ENCODE measurements at regions not wholly inside any gene's neighbourhood (a gene's known extent, or its start where the extent isn't known, plus 50 kb on each side); places are given as distances from the start of the nearest gene placed in this dataset.

DNA sequence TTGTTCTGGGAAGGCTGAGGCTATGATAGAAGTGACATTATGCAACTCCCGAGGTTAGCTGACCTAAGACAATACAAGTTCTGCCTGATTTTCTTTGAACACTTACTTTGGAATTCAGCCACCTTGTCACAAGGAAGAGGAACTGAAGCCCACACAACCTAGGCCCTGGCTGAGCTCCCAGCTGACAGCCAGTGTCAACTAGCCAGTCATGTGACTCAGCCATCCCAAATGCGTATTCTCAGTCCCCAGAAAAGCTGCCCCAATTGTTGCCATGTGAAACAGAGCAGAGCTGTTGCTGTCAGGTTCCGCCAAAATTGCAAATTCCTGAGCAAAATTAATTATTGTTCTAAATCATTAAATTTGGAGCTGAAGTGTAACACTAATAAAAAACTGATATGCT is 1010.0 kb downstream of the XPNPEP1 start:
- POLR2A ChIA-PET, result no interaction called here
- in situ Hi-C loops (cut with HindIII; ENCODE audit: low pct_unique_long_range_greater_than_20kb, low sequenced_read_pairs) (no loop called here), intact Hi-C loops (cut with micrococcal nuclease; ENCODE audit: unreplicated experiment) (no loop called here)
- Histone ChIP-seq H3K36me3 (ENCODE audit: control insufficient read depth, insufficient read depth, low read length) (no peaks in the 10 kb centered on the region), H3K9me3 (ENCODE audit: control insufficient read depth, insufficient read depth, low read depth, low read length) (no peaks in the 10 kb centered on the region), H3K27ac (ENCODE audit: low read length) (no peak overlapping the region), H3K4me3 (ENCODE audit: low read depth in 2 of 2, low read length in 2 of 2) (no peak overlapping the region), H3K4me1 (ENCODE audit: control insufficient read depth, insufficient read depth, low read length) (no peaks in the 10 kb centered on the region; the same call in 1 of the 2 replicates), H3K27me3 (ENCODE audit: control insufficient read depth, insufficient read depth, low read length) (peaks cover 3% of the 10 kb centered on the region; the same call in 1 of the 2 replicates)
- CTCF ChIA-PET, result no interaction called here
- ATAC-seq, result no peak
- no peak for DNase-seq (ENCODE audit: low read depth, low spot score)
- BruUV-seq (replicated peaks), result no TSS peak
- no peak for TF ChIP-seq TCF7L2 (IDR thresholded peaks at IDR 0.05; ENCODE audit: low read depth, low read length)

DNA sequence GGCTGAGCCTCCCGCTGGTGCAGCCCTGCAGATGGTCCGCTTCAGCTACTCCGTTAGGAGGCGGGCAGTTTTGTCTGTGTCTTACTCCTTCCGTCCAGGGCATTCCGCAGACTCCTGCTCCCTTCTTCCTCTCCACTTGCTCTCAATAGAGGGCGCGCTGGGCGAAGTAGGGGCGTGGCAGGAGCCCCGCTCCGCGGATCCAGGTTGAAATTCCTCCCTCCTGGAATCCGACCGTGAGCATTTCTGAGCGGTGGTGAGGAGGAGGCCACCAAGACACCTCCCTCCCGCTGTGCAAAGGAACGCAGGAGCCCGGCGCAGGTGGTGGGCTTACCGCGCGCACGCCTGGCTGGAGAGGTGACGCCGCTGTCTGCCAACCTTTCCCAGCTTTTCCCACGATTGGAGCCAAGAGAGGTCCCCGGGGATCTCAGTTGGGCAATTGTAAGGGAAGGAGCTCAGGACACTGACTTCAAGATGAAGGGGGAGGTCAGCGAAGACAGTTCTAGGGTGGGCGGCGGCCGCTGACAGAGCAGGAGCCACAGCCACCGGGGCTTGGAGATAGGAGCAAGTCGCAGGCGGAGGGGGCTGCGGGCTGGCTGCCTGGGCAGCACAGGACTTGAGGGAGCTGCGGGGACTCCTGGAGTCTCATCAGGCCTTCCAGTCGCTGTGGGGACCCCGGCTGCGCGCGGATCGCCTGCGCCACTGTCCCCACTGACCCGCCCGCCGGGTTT is 1011.3 kb downstream of the XPNPEP1 start:
- CTCF ChIA-PET, result no interaction called here
- peak; percentile 66; the same call in 1 of the 2 replicates for ATAC-seq
- intact Hi-C loops (cut with micrococcal nuclease; ENCODE audit: unreplicated experiment) (no loop called here), in situ Hi-C loops (cut with HindIII; ENCODE audit: low pct_unique_long_range_greater_than_20kb, low sequenced_read_pairs) (no loop called here)
- no peaks in the 10 kb centered on the region for H3K36me3 ChIP-seq (ENCODE audit: control insufficient read depth, insufficient read depth, low read length)
- POLR2A ChIA-PET, result no interaction called here
- H3K27me3 ChIP-seq (ENCODE audit: control insufficient read depth, insufficient read depth, low read length), result peaks cover 3% of the 10 kb centered on the region; the same call in 1 of the 2 replicates
- no peak overlapping the region for H3K27ac ChIP-seq (ENCODE audit: low read length)
- no peaks in the 10 kb centered on the region; the same call in 1 of the 2 replicates for H3K4me1 ChIP-seq (ENCODE audit: control insufficient read depth, insufficient read depth, low read length)
- no TSS peak for BruUV-seq (replicated peaks)
- H3K9me3 ChIP-seq (ENCODE audit: control insufficient read depth, insufficient read depth, low read depth, low read length), result no peaks in the 10 kb centered on the region
- peak overlapping the region; percentile 6 to 32; a peak in 2 of 4 replicates for H3K4me3 ChIP-seq (ENCODE audit: low read depth in 2 of 2, low read length in 2 of 2)
- DNase-seq (ENCODE audit: low read depth, low spot score), result no peak
- no peak for TF ChIP-seq POLR2AphosphoS5 (IDR thresholded peaks at IDR 0.05; ENCODE audit: low read depth, low read length)
- TF ChIP-seq, protein P1, sequence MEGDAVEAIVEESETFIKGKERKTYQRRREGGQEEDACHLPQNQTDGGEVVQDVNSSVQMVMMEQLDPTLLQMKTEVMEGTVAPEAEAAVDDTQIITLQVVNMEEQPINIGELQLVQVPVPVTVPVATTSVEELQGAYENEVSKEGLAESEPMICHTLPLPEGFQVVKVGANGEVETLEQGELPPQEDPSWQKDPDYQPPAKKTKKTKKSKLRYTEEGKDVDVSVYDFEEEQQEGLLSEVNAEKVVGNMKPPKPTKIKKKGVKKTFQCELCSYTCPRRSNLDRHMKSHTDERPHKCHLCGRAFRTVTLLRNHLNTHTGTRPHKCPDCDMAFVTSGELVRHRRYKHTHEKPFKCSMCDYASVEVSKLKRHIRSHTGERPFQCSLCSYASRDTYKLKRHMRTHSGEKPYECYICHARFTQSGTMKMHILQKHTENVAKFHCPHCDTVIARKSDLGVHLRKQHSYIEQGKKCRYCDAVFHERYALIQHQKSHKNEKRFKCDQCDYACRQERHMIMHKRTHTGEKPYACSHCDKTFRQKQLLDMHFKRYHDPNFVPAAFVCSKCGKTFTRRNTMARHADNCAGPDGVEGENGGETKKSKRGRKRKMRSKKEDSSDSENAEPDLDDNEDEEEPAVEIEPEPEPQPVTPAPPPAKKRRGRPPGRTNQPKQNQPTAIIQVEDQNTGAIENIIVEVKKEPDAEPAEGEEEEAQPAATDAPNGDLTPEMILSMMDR (IDR thresholded peaks at IDR 0.05), result peak; percentile 68

DNA sequence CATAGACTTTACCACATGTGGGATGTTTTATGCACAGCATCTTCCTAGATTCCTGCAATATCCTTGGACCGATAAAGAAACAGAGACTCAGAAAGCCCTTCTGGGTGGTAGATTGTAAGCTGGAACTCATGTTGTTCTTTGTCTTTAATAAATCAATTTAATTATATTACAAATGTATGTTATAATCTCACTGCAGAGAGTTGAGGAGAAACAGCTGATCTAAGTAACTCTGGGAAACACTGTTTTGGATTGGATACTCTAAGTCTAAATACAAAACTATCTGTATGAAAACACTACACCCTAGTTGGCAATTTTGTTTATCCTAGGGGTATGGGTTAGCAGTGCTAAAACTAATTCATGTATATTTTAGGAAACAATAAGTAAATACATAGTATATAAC is 1015.2 kb downstream of the XPNPEP1 start:
- in situ Hi-C loops (cut with HindIII; ENCODE audit: low pct_unique_long_range_greater_than_20kb, low sequenced_read_pairs) (no loop called here), intact Hi-C loops (cut with micrococcal nuclease; ENCODE audit: unreplicated experiment) (no loop called here)
- no peak for ATAC-seq
- TF ChIP-seq, protein P2, sequence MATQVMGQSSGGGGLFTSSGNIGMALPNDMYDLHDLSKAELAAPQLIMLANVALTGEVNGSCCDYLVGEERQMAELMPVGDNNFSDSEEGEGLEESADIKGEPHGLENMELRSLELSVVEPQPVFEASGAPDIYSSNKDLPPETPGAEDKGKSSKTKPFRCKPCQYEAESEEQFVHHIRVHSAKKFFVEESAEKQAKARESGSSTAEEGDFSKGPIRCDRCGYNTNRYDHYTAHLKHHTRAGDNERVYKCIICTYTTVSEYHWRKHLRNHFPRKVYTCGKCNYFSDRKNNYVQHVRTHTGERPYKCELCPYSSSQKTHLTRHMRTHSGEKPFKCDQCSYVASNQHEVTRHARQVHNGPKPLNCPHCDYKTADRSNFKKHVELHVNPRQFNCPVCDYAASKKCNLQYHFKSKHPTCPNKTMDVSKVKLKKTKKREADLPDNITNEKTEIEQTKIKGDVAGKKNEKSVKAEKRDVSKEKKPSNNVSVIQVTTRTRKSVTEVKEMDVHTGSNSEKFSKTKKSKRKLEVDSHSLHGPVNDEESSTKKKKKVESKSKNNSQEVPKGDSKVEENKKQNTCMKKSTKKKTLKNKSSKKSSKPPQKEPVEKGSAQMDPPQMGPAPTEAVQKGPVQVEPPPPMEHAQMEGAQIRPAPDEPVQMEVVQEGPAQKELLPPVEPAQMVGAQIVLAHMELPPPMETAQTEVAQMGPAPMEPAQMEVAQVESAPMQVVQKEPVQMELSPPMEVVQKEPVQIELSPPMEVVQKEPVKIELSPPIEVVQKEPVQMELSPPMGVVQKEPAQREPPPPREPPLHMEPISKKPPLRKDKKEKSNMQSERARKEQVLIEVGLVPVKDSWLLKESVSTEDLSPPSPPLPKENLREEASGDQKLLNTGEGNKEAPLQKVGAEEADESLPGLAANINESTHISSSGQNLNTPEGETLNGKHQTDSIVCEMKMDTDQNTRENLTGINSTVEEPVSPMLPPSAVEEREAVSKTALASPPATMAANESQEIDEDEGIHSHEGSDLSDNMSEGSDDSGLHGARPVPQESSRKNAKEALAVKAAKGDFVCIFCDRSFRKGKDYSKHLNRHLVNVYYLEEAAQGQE (IDR thresholded peaks at IDR 0.05; ENCODE audit: insufficient read depth in 1 of 2, low read depth in 2 of 2, low read length in 1 of 2), result no peak
- TF ChIP-seq SIN3A (IDR thresholded peaks at IDR 0.05; ENCODE audit: borderline replicate concordance, insufficient read depth, low read depth, low read length) (no peak), POLR2AphosphoS5 (IDR thresholded peaks at IDR 0.05; ENCODE audit: low read depth, low read length) (no peak), TCF7L2 (IDR thresholded peaks at IDR 0.05; ENCODE audit: low read depth, low read length) (no peak)
- TF ChIP-seq, protein P1 (IDR thresholded peaks at IDR 0.05), result no peak
- no peak overlapping the region for H3K27ac ChIP-seq (ENCODE audit: low read length)
- no peak for DNase-seq (ENCODE audit: low read depth, low spot score)
- POLR2A ChIA-PET, result no interaction called here
- H3K9me3 ChIP-seq (ENCODE audit: control insufficient read depth, insufficient read depth, low read depth, low read length), result no peaks in the 10 kb centered on the region
- H3K27me3 ChIP-seq (ENCODE audit: control insufficient read depth, insufficient read depth, low read length), result peaks cover 3% of the 10 kb centered on the region; the same call in 1 of the 2 replicates
- no peaks in the 10 kb centered on the region for H3K36me3 ChIP-seq (ENCODE audit: control insufficient read depth, insufficient read depth, low read length)
- no peak overlapping the region for H3K4me3 ChIP-seq (ENCODE audit: low read depth in 2 of 2, low read length in 2 of 2)
- no TSS peak for BruUV-seq (replicated peaks)
- H3K4me1 ChIP-seq (ENCODE audit: control insufficient read depth, insufficient read depth, low read length), result no peaks in the 10 kb centered on the region; the same call in 1 of the 2 replicates
- CTCF ChIA-PET, result no interaction called here

All from Panc1 (cell line).